ENCODE measurements at regions not wholly inside any gene's neighbourhood (a gene's known extent, or its start where the extent isn't known, plus 50 kb on each side); places are given as distances from the start of the nearest gene placed in this dataset.

DNA sequence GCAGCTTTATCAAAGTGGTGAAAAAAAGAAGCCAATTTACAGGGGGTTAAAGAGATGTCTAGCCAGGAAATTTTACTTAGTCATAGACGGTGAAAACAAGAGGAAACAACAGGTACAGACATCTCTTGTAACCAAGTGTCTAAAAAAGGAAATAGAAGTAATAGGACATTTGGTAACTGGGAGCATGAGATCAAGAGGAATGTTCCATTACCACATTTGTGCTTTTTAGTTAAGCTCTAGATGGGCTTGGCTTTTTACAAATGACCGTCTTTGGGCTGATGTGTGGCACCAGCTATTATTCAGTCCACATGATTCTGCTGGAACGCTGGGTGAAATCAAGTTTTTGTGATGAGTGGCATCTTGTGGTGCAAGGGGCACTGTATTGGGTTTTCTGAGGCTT, 179.5 kb downstream of the SMIM20 start:
- H3K27me3 ChIP-seq (ENCODE audit: control insufficient read depth in 1 of 2, insufficient read depth in 2 of 2, low read length in 2 of 2), result no peaks in the 10 kb centered on the region
- H3K9ac ChIP-seq (ENCODE audit: low read depth in 1 of 2, low read length in 2 of 2), result no peak overlapping the region
- no peak overlapping the region for H3K27ac ChIP-seq (ENCODE audit: low read depth, low read length)
- no peak overlapping the region for H3K4me3 ChIP-seq (ENCODE audit: low read depth in 1 of 2, low read length in 2 of 2)
- peaks cover 0 to 5% of the 10 kb centered on the region in 2 donors for H3K9me3 ChIP-seq (ENCODE audit: control insufficient read depth in 1 of 2, low read length in 2 of 2)
- no peaks in the 10 kb centered on the region for H3K36me3 ChIP-seq (ENCODE audit: control insufficient read depth in 1 of 2, insufficient read depth in 2 of 2, low read length in 2 of 2)
- H3K4me1 ChIP-seq (ENCODE audit: control insufficient read depth in 1 of 2, insufficient read depth in 2 of 2, low read length in 2 of 2), result peaks cover 0 to 2% of the 10 kb centered on the region in 2 donors

DNA sequence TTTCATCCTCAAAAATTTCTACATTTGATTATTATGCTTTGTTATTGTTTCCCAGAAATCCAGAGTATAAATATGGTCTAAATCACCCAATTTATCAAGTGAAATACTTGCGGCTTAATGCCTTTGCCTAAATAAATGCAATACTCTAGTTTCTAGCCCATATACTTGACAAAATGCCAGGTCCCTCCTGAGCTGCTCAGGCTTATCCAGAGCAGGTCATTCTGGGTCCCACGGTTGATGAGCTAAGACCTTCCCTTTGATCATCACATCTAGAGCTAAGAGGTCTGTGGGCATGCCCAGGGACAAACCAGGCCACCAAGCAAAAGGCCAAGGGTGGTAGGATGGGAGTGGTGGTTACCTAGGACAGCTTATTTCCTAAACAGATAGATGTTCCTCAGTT, 180.1 kb downstream of the SMIM20 start:
- H3K4me1 ChIP-seq (ENCODE audit: control insufficient read depth in 1 of 2, insufficient read depth in 2 of 2, low read length in 2 of 2), result no peaks in the 10 kb centered on the region
- no peaks in the 10 kb centered on the region for H3K27me3 ChIP-seq (ENCODE audit: control insufficient read depth in 1 of 2, insufficient read depth in 2 of 2, low read length in 2 of 2)
- H3K27ac ChIP-seq (ENCODE audit: low read depth, low read length), result no peak overlapping the region
- no peak overlapping the region for H3K9ac ChIP-seq (ENCODE audit: low read depth in 1 of 2, low read length in 2 of 2)
- peaks cover 0 to 5% of the 10 kb centered on the region in 2 donors for H3K9me3 ChIP-seq (ENCODE audit: control insufficient read depth in 1 of 2, low read length in 2 of 2)
- H3K36me3 ChIP-seq (ENCODE audit: control insufficient read depth in 1 of 2, insufficient read depth in 2 of 2, low read length in 2 of 2), result no peaks in the 10 kb centered on the region
- H3K4me3 ChIP-seq (ENCODE audit: low read depth in 1 of 2, low read length in 2 of 2), result no peak overlapping the region

DNA sequence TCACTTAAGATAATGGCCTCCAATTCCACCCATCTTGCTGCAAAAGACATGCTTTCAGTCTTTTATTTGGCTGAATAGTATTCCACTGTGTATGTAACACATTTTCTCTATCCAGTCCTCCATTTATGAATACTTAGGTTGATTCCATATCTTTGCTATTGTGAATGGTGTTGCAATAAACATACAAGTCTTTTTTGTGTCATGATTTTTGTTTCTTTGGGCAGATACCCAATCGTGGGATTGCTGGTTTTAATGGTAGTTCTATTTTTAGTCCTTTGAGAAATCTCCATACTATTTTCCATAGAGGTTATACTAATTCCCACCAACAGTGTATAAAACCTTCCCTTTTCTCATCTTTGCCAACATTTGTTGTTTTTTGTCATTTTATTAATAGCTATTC, 180.9 kb downstream of the SMIM20 start:
- Histone ChIP-seq H3K9ac (ENCODE audit: low read depth in 1 of 2, low read length in 2 of 2) (no peak overlapping the region), H3K9me3 (ENCODE audit: control insufficient read depth in 1 of 2, low read length in 2 of 2) (peaks cover 0 to 5% of the 10 kb centered on the region in 2 donors), H3K4me3 (ENCODE audit: low read depth in 1 of 2, low read length in 2 of 2) (no peak overlapping the region), H3K36me3 (ENCODE audit: control insufficient read depth in 1 of 2, insufficient read depth in 2 of 2, low read length in 2 of 2) (no peaks in the 10 kb centered on the region), H3K4me1 (ENCODE audit: control insufficient read depth in 1 of 2, insufficient read depth in 2 of 2, low read length in 2 of 2) (no peaks in the 10 kb centered on the region), H3K27me3 (ENCODE audit: control insufficient read depth in 1 of 2, insufficient read depth in 2 of 2, low read length in 2 of 2) (no peaks in the 10 kb centered on the region), H3K27ac (ENCODE audit: low read depth, low read length) (no peak overlapping the region)

DNA sequence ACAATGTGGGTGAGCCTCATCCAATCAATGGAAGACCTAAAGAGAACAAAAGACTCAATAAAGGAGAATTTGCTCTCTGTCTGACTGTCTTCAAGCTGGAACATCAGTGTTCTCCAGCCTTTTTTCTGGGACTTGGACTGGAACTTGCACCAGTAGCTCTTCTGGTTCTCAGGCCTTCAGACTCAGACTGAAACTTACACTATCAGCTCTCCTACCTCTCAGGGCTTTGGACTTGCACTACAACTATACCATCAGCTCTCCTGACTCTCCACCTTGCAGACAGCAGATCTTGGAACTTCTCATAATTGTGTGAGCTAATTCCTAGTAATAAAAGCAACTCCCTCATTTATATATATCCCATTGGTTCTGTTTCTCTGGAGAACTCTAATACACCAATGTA, 185.9 kb downstream of the SMIM20 start:
- Histone ChIP-seq H3K27me3 (ENCODE audit: control insufficient read depth in 1 of 2, insufficient read depth in 2 of 2, low read length in 2 of 2) (no peaks in the 10 kb centered on the region), H3K27ac (ENCODE audit: low read depth, low read length) (no peak overlapping the region), H3K9me3 (ENCODE audit: control insufficient read depth in 1 of 2, low read length in 2 of 2) (no peaks in the 10 kb centered on the region), H3K9ac (ENCODE audit: low read depth in 1 of 2, low read length in 2 of 2) (no peak overlapping the region), H3K4me1 (ENCODE audit: control insufficient read depth in 1 of 2, insufficient read depth in 2 of 2, low read length in 2 of 2) (no peaks in the 10 kb centered on the region), H3K4me3 (ENCODE audit: low read depth in 1 of 2, low read length in 2 of 2) (no peak overlapping the region), H3K36me3 (ENCODE audit: control insufficient read depth in 1 of 2, insufficient read depth in 2 of 2, low read length in 2 of 2) (no peaks in the 10 kb centered on the region)

DNA sequence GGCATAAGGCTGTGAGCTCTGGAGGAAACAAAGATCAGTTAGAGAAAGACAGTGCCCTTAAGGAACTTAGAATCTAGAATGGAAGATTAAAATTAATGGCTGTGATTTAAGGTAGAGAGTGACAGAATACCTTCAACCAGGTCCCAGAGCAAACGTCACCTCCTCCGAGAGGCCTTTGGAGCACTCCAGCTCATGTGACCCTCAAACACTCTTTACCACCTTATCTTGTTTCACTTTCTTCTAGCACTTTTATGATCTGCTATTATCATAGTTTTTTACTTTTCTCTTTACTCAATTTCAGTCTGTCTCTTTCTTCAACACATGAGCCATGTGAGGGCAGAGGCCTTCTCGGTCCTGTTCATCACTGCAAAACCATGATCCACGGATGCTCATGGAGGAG, 187.0 kb downstream of the SMIM20 start:
- Histone ChIP-seq H3K36me3 (ENCODE audit: control insufficient read depth in 1 of 2, insufficient read depth in 2 of 2, low read length in 2 of 2) (no peaks in the 10 kb centered on the region), H3K27me3 (ENCODE audit: control insufficient read depth in 1 of 2, insufficient read depth in 2 of 2, low read length in 2 of 2) (no peaks in the 10 kb centered on the region), H3K4me3 (ENCODE audit: low read depth in 1 of 2, low read length in 2 of 2) (no peak overlapping the region), H3K4me1 (ENCODE audit: control insufficient read depth in 1 of 2, insufficient read depth in 2 of 2, low read length in 2 of 2) (no peaks in the 10 kb centered on the region), H3K9ac (ENCODE audit: low read depth in 1 of 2, low read length in 2 of 2) (no peak overlapping the region), H3K27ac (ENCODE audit: low read depth, low read length) (no peak overlapping the region), H3K9me3 (ENCODE audit: control insufficient read depth in 1 of 2, low read length in 2 of 2) (no peaks in the 10 kb centered on the region)

DNA sequence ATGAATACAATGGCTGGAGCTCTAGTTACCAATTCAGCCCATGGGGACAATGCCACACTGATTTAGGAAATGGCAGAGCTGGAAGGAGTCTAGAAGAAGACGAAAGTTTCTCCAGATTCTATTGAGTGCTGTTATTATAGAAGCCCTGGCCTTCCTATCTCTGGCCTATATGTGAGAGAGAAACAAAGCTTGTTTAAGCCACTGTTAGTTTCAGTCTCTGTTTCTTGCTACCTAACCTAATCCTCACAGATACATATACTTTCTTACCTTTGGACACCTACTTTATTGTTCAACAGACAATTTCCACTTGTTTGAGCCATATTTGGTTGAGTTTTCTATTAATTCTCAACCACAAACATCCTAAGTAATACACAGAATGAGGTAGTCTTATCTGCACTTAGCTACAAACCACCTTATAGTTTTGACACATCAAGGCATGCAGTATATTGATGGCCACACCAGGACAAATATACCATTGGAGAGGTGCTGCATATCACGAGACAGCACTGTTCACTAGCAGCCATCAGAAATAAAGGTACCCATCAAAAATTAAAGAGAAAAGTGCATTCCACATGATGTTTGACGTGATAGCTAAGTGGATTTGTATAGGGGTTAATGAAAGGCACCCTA, 190.2 kb downstream of the SMIM20 start:
- Histone ChIP-seq H3K4me1 (ENCODE audit: control insufficient read depth in 1 of 2, insufficient read depth in 2 of 2, low read length in 2 of 2) (no peaks in the 10 kb centered on the region), H3K9ac (ENCODE audit: low read depth in 1 of 2, low read length in 2 of 2) (no peak overlapping the region), H3K36me3 (ENCODE audit: control insufficient read depth in 1 of 2, insufficient read depth in 2 of 2, low read length in 2 of 2) (no peaks in the 10 kb centered on the region), H3K9me3 (ENCODE audit: control insufficient read depth in 1 of 2, low read length in 2 of 2) (no peaks in the 10 kb centered on the region), H3K27ac (ENCODE audit: low read depth, low read length) (no peak overlapping the region), H3K27me3 (ENCODE audit: control insufficient read depth in 1 of 2, insufficient read depth in 2 of 2, low read length in 2 of 2) (no peaks in the 10 kb centered on the region), H3K4me3 (ENCODE audit: low read depth in 1 of 2, low read length in 2 of 2) (no peak overlapping the region)

DNA sequence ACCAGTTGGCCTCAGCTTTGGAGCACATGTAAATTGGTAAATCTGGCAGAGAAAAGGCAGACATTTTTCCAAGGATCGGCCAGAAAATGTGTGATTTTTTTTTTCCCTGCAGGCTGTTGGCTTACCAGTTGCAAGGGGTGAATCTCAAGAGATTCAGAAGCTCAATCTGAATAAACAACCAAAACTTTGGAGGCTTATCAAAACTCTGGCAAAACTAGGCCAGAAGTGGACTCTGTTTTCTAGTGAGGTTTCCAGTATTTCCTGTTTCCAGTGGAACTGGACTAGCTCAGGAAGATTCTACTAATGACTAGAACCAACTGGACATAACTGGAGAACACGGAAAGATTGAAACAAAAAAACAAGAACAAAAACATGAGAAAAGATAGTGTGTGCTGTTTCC, 191.3 kb downstream of the SMIM20 start:
- H3K9ac ChIP-seq (ENCODE audit: low read depth in 1 of 2, low read length in 2 of 2), result no peak overlapping the region
- H3K4me3 ChIP-seq (ENCODE audit: low read depth in 1 of 2, low read length in 2 of 2), result no peak overlapping the region
- H3K27ac ChIP-seq (ENCODE audit: low read depth, low read length), result no peak overlapping the region
- H3K9me3 ChIP-seq (ENCODE audit: control insufficient read depth in 1 of 2, low read length in 2 of 2), result no peaks in the 10 kb centered on the region
- H3K27me3 ChIP-seq (ENCODE audit: control insufficient read depth in 1 of 2, insufficient read depth in 2 of 2, low read length in 2 of 2), result no peaks in the 10 kb centered on the region
- no peaks in the 10 kb centered on the region for H3K4me1 ChIP-seq (ENCODE audit: control insufficient read depth in 1 of 2, insufficient read depth in 2 of 2, low read length in 2 of 2)
- H3K36me3 ChIP-seq (ENCODE audit: control insufficient read depth in 1 of 2, insufficient read depth in 2 of 2, low read length in 2 of 2), result no peaks in the 10 kb centered on the region

DNA sequence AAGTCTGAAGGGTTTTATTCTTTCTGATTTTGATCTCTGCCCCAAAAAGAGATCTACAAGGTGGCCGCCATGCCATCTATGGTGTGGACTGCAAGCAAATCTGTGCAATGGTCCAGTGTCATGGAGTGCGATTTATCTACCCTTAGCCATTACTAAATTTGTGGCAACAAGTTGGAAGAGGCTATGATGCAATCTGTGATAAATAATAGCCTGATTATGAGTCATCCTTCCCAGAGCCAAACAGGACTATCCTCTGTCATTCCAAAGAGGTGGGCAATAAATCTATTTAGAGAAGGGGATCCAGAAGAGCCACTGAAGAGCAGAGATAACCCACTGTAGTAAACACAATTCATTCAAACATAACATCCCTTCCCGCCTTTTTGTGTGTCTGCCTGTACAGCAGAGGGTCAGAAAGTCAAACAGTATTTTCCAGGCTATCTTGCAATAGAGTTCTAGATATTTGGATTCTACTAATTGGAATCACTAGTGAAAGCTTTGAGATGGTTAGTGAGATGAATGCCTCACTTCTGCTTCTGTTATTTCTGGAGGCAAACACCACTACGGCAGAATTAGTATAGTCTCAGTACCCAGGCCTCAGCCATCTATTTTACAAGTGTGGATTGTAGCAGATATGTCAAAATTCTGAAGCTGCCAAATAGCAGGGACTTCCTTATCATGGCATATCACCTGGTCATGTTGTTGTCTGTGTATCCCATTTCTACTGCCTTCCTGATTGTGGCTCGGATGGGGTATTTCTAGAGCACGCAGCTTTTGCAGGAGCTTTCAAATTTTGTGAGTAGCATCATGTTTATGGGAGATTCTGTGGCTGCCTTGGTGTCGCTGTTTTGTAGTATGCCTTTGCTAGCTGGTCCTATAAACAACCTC, 192.0 kb downstream of the SMIM20 start:
- Histone ChIP-seq H3K36me3 (ENCODE audit: control insufficient read depth in 1 of 2, insufficient read depth in 2 of 2, low read length in 2 of 2) (no peaks in the 10 kb centered on the region), H3K27me3 (ENCODE audit: control insufficient read depth in 1 of 2, insufficient read depth in 2 of 2, low read length in 2 of 2) (no peaks in the 10 kb centered on the region), H3K9ac (ENCODE audit: low read depth in 1 of 2, low read length in 2 of 2) (no peak overlapping the region), H3K27ac (ENCODE audit: low read depth, low read length) (no peak overlapping the region), H3K4me1 (ENCODE audit: control insufficient read depth in 1 of 2, insufficient read depth in 2 of 2, low read length in 2 of 2) (no peaks in the 10 kb centered on the region), H3K9me3 (ENCODE audit: control insufficient read depth in 1 of 2, low read length in 2 of 2) (no peaks in the 10 kb centered on the region), H3K4me3 (ENCODE audit: low read depth in 1 of 2, low read length in 2 of 2) (no peak overlapping the region)

DNA sequence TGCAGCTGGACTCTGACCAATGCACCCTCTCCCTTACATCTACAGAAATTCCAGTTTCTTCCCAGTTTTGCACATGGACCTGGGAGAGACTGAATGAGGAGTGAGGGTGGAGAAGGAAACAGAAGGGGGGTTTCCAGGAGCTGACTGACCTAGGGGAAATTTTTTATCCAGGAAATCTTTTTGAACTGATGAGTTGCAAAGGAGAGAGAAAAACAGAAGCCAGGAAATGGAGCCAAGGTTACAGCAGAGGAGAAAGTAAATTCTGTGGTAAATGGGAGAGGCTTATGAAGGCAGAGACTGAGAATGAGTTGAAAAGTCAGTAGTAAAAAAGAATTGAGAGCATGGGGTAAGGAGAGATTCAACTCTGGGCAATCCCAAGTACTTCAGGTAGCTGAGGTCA, 192.8 kb downstream of the SMIM20 start:
- H3K27me3 ChIP-seq (ENCODE audit: control insufficient read depth in 1 of 2, insufficient read depth in 2 of 2, low read length in 2 of 2), result no peaks in the 10 kb centered on the region
- no peak overlapping the region for H3K4me3 ChIP-seq (ENCODE audit: low read depth in 1 of 2, low read length in 2 of 2)
- no peak overlapping the region for H3K9ac ChIP-seq (ENCODE audit: low read depth in 1 of 2, low read length in 2 of 2)
- H3K9me3 ChIP-seq (ENCODE audit: control insufficient read depth in 1 of 2, low read length in 2 of 2), result no peaks in the 10 kb centered on the region
- H3K27ac ChIP-seq (ENCODE audit: low read depth, low read length), result no peak overlapping the region
- H3K4me1 ChIP-seq (ENCODE audit: control insufficient read depth in 1 of 2, insufficient read depth in 2 of 2, low read length in 2 of 2), result no peaks in the 10 kb centered on the region
- H3K36me3 ChIP-seq (ENCODE audit: control insufficient read depth in 1 of 2, insufficient read depth in 2 of 2, low read length in 2 of 2), result no peaks in the 10 kb centered on the region

DNA sequence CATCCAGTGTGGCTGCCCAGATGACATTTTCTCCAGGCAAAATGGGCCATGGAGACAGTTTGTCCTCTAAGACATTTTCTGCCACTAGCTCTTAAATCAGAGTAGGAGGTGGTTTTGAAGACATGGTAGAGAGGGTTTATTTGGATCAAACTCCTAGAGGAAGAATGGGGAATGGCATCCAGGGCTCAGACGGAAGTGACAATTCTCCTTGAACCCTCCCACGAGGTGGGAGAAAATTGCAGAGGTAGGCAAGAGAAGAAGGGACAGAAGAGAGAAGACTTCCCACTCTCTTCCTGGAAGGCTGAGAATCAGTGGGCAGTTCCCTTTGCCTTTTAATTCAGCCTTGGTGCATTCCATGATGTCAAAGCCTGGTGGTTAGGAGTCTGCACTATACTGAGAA, 194.0 kb downstream of the SMIM20 start:
- Histone ChIP-seq H3K27me3 (ENCODE audit: control insufficient read depth in 1 of 2, insufficient read depth in 2 of 2, low read length in 2 of 2) (no peaks in the 10 kb centered on the region), H3K9me3 (ENCODE audit: control insufficient read depth in 1 of 2, low read length in 2 of 2) (peaks cover under 1 to 5% of the 10 kb centered on the region in 2 donors), H3K27ac (ENCODE audit: low read depth, low read length) (no peak overlapping the region), H3K9ac (ENCODE audit: low read depth in 1 of 2, low read length in 2 of 2) (no peak overlapping the region), H3K4me1 (ENCODE audit: control insufficient read depth in 1 of 2, insufficient read depth in 2 of 2, low read length in 2 of 2) (no peaks in the 10 kb centered on the region), H3K36me3 (ENCODE audit: control insufficient read depth in 1 of 2, insufficient read depth in 2 of 2, low read length in 2 of 2) (no peaks in the 10 kb centered on the region), H3K4me3 (ENCODE audit: low read depth in 1 of 2, low read length in 2 of 2) (no peak overlapping the region)
